ENCODE measurements at regions not wholly inside any gene's neighbourhood (a gene's known extent, or its start where the extent isn't known, plus 50 kb on each side); places are given as distances from the start of the nearest gene placed in this dataset.

GRCh38 chr4:165723051-165723795 lies 149.8 kb upstream of the TLL1 start:
- no peak for DNase-seq (ENCODE audit: low spot score in 2 of 2)
- 76 to 80% methylated on average over 4 of the region's 4 CpGs for WGBS, 2 donors
- TF ChIP-seq POLR2A (IDR thresholded peaks at IDR 0.05) (no peak), CTCF (IDR thresholded peaks at IDR 0.05) (no peak)
- no peak overlapping the region for H3K4me3 ChIP-seq (ENCODE audit: low read depth, poor library complexity, severe bottlenecking)
- intact Hi-C loops (cut with DNase I; ENCODE audit: low total_unique reads) = no loop called here

- no peak overlapping the region for H3K4me3 ChIP-seq (ENCODE audit: low read depth, poor library complexity, severe bottlenecking)
- no peak for TF ChIP-seq POLR2A (IDR thresholded peaks at IDR 0.05)
- no peak for TF ChIP-seq CTCF (IDR thresholded peaks at IDR 0.05)
- intact Hi-C loops (cut with DNase I; ENCODE audit: low total_unique reads) = no loop called here
- no peak for DNase-seq (ENCODE audit: low spot score in 2 of 2)
- WGBS, 2 donors = 39 to 48% methylated on average over 2 of the region's 2 CpGs
These were observed 148.3 kb upstream of the TLL1 start for GRCh38 chr4:165724786-165725185.

- 55 to 63% methylated on average over 1 of the region's 1 CpG for WGBS, 2 donors
- H3K4me3 ChIP-seq (ENCODE audit: low read depth, poor library complexity, severe bottlenecking) = no peak overlapping the region
- intact Hi-C loops (cut with DNase I; ENCODE audit: low total_unique reads) = no loop called here
- TF ChIP-seq POLR2A (IDR thresholded peaks at IDR 0.05) (no peak), CTCF (IDR thresholded peaks at IDR 0.05) (no peak)
- DNase-seq (ENCODE audit: low spot score in 2 of 2) = no peak
These were observed 147.7 kb upstream of the TLL1 start for GRCh38 chr4:165725352-165725751.

- no peak for TF ChIP-seq POLR2A (IDR thresholded peaks at IDR 0.05)
- no peak for TF ChIP-seq CTCF (IDR thresholded peaks at IDR 0.05)
- H3K4me3 ChIP-seq (ENCODE audit: low read depth, poor library complexity, severe bottlenecking) = no peak overlapping the region
- DNase-seq (ENCODE audit: low spot score in 2 of 2) = no peak
- WGBS, 2 donors = 93 to 95% methylated on average over 2 of the region's 2 CpGs
- intact Hi-C loops (cut with DNase I; ENCODE audit: low total_unique reads) = no loop called here
These were observed 146.2 kb upstream of the TLL1 start for GRCh38 chr4:165726831-165727230.

- DNase-seq (ENCODE audit: low spot score in 2 of 2) = no peak
- H3K4me3 ChIP-seq (ENCODE audit: low read depth, poor library complexity, severe bottlenecking) = no peak overlapping the region
- intact Hi-C loops (cut with DNase I; ENCODE audit: low total_unique reads) = no loop called here
- 52 to 59% methylated on average over 1 of the region's 1 CpG for WGBS, 2 donors
- TF ChIP-seq POLR2A (IDR thresholded peaks at IDR 0.05) (no peak), CTCF (IDR thresholded peaks at IDR 0.05) (no peak)
These were observed 135.6 kb upstream of the TLL1 start for GRCh38 chr4:165737309-165737972.

Measured in lower leg skin (tissue), 4 donors.